COLO668 (cell line): ENCODE measurements at regions not wholly inside any gene's neighbourhood (a gene's known extent, or its start where the extent isn't known, plus 50 kb on each side); places are given as distances from the start of the nearest gene placed in this dataset.
"Not testable (repeated sequence)": the region's sequence is repeated elsewhere in the genome, so short reads cannot be mapped to it uniquely, and the experiment has no call there.

Experiments used
- DNase-seq: peaks from one replicate; lab custom pipeline; 2025; ENCODE audit not compliant: unreplicated experiment; lab: John Stamatoyannopoulos, UW

- peak; percentile 25 for DNase-seq
These were observed 95.8 kb upstream of the ABCB5 start for GRCh38 chr7:20519645-20520044.

- no peak for DNase-seq
These were observed 94.9 kb upstream of the ABCB5 start for GRCh38 chr7:20520530-20520929.

- DNase-seq, result no peak
These were observed 94.2 kb upstream of the ABCB5 start for GRCh38 chr7:20521243-20521642.

- peak; percentile 40 for DNase-seq
These were observed 86.2 kb upstream of the ABCB5 start for GRCh38 chr7:20529260-20529659.

GRCh38 chr7:20532890-20533289 is 82.6 kb upstream of the ABCB5 start:
- no peak for DNase-seq

- DNase-seq, result no peak
These were observed 80.9 kb upstream of the ABCB5 start for GRCh38 chr7:20534543-20534942.

- DNase-seq, result no peak
These were observed 79.9 kb upstream of the ABCB5 start for GRCh38 chr7:20535541-20535940.

GRCh38 chr7:20539201-20539600 is 76.3 kb upstream of the ABCB5 start:
- DNase-seq, result no peak

GRCh38 chr7:20541608-20542349 is 73.7 kb upstream of the ABCB5 start:
- no peak for DNase-seq

- no peak for DNase-seq
These were observed 72.9 kb upstream of the ABCB5 start for GRCh38 chr7:20542594-20542993.

- no peak for DNase-seq
These were observed 72.0 kb upstream of the ABCB5 start for GRCh38 chr7:20543500-20543899.

- no peak for DNase-seq
These were observed 70.5 kb upstream of the ABCB5 start for GRCh38 chr7:20545016-20545415.

GRCh38 chr7:20546958-20547357 is 68.5 kb upstream of the ABCB5 start:
- not testable (repeated sequence) for DNase-seq

- no peak for DNase-seq
These were observed 61.4 kb upstream of the ABCB5 start for GRCh38 chr7:20554072-20554471.

GRCh38 chr7:20556091-20556490 is 59.4 kb upstream of the ABCB5 start:
- DNase-seq, result no peak

- no peak for DNase-seq
These were observed 58.4 kb upstream of the ABCB5 start for GRCh38 chr7:20557116-20557515.

- no peak for DNase-seq
These were observed 56.3 kb upstream of the ABCB5 start for GRCh38 chr7:20558963-20559716.

- DNase-seq, result no peak
These were observed 55.6 kb upstream of the ABCB5 start for GRCh38 chr7:20559883-20560282.

- DNase-seq, result no peak
These were observed 54.9 kb upstream of the ABCB5 start for GRCh38 chr7:20560325-20561180.

GRCh38 chr7:20561466-20561865 is 54.0 kb upstream of the ABCB5 start:
- no peak for DNase-seq

- no peak for DNase-seq
These were observed 53.6 kb upstream of the ABCB5 start for GRCh38 chr7:20561908-20562307.

GRCh38 chr7:20562461-20562860 is 53.0 kb upstream of the ABCB5 start:
- no peak for DNase-seq
